Neural progenitor cell (in vitro differentiated cells): ENCODE measurements at regions not wholly inside any gene's neighbourhood (a gene's known extent, or its start where the extent isn't known, plus 50 kb on each side); places are given as distances from the start of the nearest gene placed in this dataset.

Experiments used
- DNase-seq: peaks from one replicate; pipeline ENCODE4 v3.0.0-alpha.2; 2016; ENCODE audit warnings: low spot score
- H2AFZ ChIP-seq: fragments of 200-600 bp; sonication (generic); replicated peaks from 2 replicates; pipeline ENCODE4 v1.6.1; 2016; ENCODE audit warnings: antibody characterized with exemption
- H3F3A ChIP-seq: fragments of 200-600 bp; sonication (generic); 2 replicates; pipeline ENCODE4 v1.6.1; 2016; ENCODE audit warnings: antibody characterized with exemption, low read depth
- H3K27ac ChIP-seq: fragments of 200-600 bp; sonication (generic); 2 replicates; pipeline ENCODE4 v1.5.1; 2016; ENCODE audit warnings: mild to moderate bottlenecking
- H3K27me3 ChIP-seq: fragments of 200-600 bp; sonication (generic); 2 replicates; pipeline ENCODE4 v1.6.1; 2016; ENCODE audit warnings: mild to moderate bottlenecking, moderate library complexity
- H3K36me3 ChIP-seq: fragments of 200-600 bp; sonication (generic); 2 replicates; pipeline ENCODE4 v1.5.1; 2016
- H3K4me1 ChIP-seq: fragments of 200-600 bp; sonication (generic); 2 replicates; pipeline ENCODE4 v1.6.1; 2016; ENCODE audit warnings: mixed run types
- H3K4me2 ChIP-seq: fragments of 200-600 bp; sonication (generic); 2 replicates; pipeline ENCODE4 v1.6.1; 2016
- H3K4me3 ChIP-seq: fragments of 200-600 bp; sonication (generic); 2 replicates; pipeline ENCODE4 v1.5.1; 2016
- H3K79me2 ChIP-seq: fragments of 200-600 bp; sonication (generic); 2 replicates; pipeline ENCODE4 v1.6.1; 2016; ENCODE audit warnings: low read depth
- H3K9ac ChIP-seq: fragments of 200-600 bp; sonication (generic); 2 replicates; pipeline ENCODE4 v1.6.1; 2016
- H3K9me3 ChIP-seq: fragments of 200-600 bp; sonication (generic); 2 replicates; pipeline ENCODE4 v1.5.1; 2016; ENCODE audit warnings: low read depth
- H4K20me1 ChIP-seq: fragments of 200-600 bp; sonication (generic); 2 replicates; pipeline ENCODE4 v1.6.1; 2016; ENCODE audit warnings: low read depth
- H3K27ac Mint-ChIP-seq: 3 replicates; pipeline ENCODE4 v1.8.0; 2021; ENCODE audit warnings: mixed read lengths
- H3K27me3 Mint-ChIP-seq: 2 replicates; pipeline ENCODE4 v1.8.0; 2022; ENCODE audit warnings: low read depth, mild to moderate bottlenecking, inconsistent platforms, moderate library complexity, mixed read lengths; ENCODE audit not compliant: insufficient read depth
- H3K36me3 Mint-ChIP-seq: 3 replicates; pipeline ENCODE4 v1.8.0; 2021; ENCODE audit warnings: mixed read lengths
- H3K4me1 Mint-ChIP-seq: 3 replicates; pipeline ENCODE4 v1.8.0; 2021; ENCODE audit warnings: mixed read lengths
- H3K4me3 Mint-ChIP-seq: 3 replicates; pipeline ENCODE4 v1.8.0; 2021; ENCODE audit warnings: mild to moderate bottlenecking, moderate library complexity, mixed read lengths
- H3K9me3 Mint-ChIP-seq: 3 replicates; pipeline ENCODE4 v1.8.0; 2020; ENCODE audit warnings: mixed read lengths
- EZH2 ChIP-seq: fragments of 200-600 bp; sonication (generic); IDR thresholded peaks from 2 replicates; pipeline ENCODE4 v1.6.1; 2017; ENCODE audit warnings: antibody characterized with exemption, mild to moderate bottlenecking, moderate library complexity
- EZH2phosphoT487 ChIP-seq: fragments of 200-600 bp; sonication (generic); IDR thresholded peaks from 2 replicates; pipeline ENCODE4 v1.6.1; 2017; ENCODE audit warnings: antibody characterized with exemption
- TF ChIP-seq, protein P1 (sequence below): fragments of 200-600 bp; sonication (generic); IDR thresholded peaks from 2 replicates; pipeline ENCODE4 v1.5.1; 2017; ENCODE audit warnings: antibody characterized with exemption, mild to moderate bottlenecking

DNA sequence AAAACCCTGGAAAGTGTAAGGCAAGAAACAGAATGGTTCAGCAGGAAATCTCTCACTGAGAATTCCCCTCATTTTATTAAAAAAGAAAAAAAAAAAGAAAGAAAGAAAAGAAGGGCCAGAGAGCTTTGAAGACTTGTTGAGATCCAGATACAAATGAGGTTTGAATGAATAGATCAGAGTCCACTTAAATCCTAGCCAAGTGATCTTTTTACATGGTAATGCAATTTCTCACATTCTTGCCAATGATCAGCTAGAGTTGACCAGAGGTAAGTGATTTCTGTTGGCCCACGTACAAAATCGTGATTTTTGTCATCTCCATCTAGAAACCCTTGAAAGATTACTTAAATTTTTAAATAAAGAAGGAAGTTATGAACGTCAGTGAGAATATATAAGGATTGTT lies 261.5 kb upstream of the PCSK5 start:
- no peaks in the 10 kb centered on the region for H3K4me1 Mint-ChIP-seq
- no peaks in the 10 kb centered on the region for H3K9me3 Mint-ChIP-seq
- no peak overlapping the region for H3K4me2 ChIP-seq
- H3K4me3 ChIP-seq: no peak overlapping the region
- peaks cover 6% of the 10 kb centered on the region for H3K4me1 ChIP-seq
- H3K36me3 ChIP-seq: no peaks in the 10 kb centered on the region
- no peaks in the 10 kb centered on the region for H3K36me3 Mint-ChIP-seq
- no peak for DNase-seq
- no peak overlapping the region for H3K27ac ChIP-seq
- no peaks in the 10 kb centered on the region for H3K27me3 Mint-ChIP-seq
- no peaks in the 10 kb centered on the region for H4K20me1 ChIP-seq
- TF ChIP-seq EZH2: no peak
- TF ChIP-seq, protein P1, sequence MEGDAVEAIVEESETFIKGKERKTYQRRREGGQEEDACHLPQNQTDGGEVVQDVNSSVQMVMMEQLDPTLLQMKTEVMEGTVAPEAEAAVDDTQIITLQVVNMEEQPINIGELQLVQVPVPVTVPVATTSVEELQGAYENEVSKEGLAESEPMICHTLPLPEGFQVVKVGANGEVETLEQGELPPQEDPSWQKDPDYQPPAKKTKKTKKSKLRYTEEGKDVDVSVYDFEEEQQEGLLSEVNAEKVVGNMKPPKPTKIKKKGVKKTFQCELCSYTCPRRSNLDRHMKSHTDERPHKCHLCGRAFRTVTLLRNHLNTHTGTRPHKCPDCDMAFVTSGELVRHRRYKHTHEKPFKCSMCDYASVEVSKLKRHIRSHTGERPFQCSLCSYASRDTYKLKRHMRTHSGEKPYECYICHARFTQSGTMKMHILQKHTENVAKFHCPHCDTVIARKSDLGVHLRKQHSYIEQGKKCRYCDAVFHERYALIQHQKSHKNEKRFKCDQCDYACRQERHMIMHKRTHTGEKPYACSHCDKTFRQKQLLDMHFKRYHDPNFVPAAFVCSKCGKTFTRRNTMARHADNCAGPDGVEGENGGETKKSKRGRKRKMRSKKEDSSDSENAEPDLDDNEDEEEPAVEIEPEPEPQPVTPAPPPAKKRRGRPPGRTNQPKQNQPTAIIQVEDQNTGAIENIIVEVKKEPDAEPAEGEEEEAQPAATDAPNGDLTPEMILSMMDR: no peak
- TF ChIP-seq EZH2phosphoT487: no peak
- H3K27ac Mint-ChIP-seq: no peak overlapping the region
- no peaks in the 10 kb centered on the region for H3K79me2 ChIP-seq
- no peak overlapping the region for H2AFZ ChIP-seq
- H3K9ac ChIP-seq: no peak overlapping the region
- H3K27me3 ChIP-seq: no peaks in the 10 kb centered on the region
- no peaks in the 10 kb centered on the region for H3K9me3 ChIP-seq
- H3F3A ChIP-seq: no peaks in the 10 kb centered on the region
- H3K4me3 Mint-ChIP-seq: no peak overlapping the region

DNA sequence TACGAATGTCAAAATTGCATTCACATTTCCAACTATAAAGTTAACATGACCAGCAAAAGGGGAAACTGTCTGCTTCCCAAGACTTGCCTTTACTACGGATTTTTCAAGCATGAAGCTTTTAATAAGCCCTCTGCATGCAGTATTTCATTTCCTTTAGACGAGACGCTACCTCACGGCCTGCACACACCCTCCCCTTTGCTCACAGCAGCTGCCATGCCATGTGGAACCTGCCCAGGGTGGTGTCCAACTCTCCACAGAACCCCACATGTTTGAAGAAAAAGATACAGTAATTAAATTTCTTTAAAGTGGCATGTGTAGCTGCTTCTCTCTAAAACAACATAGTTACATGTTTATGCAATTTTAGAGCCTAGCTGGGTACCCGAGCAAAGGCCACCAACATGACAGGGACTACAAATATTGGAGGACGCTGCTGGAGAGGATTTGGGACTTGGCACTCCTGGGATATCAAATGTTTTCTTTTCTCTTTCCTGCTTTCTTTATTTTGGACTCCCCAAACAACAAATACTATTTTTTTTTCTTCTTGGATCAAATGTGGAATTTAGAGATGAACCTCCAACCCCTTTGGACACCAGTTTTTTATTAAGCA lies 256.9 kb upstream of the PCSK5 start:
- TF ChIP-seq, protein P1: no peak
- TF ChIP-seq EZH2phosphoT487 (no peak), EZH2 (no peak)
- no peak for DNase-seq
- Histone ChIP-seq H3K79me2 (no peaks in the 10 kb centered on the region), H3K4me1 (peaks cover 6% of the 10 kb centered on the region), H3K27ac (no peak overlapping the region), H3K9ac (no peak overlapping the region), H3F3A (no peaks in the 10 kb centered on the region), H4K20me1 (no peaks in the 10 kb centered on the region), H3K9me3 (no peaks in the 10 kb centered on the region), H3K4me2 (no peak overlapping the region), H3K4me3 (no peak overlapping the region), H2AFZ (no peak overlapping the region), H3K36me3 (no peaks in the 10 kb centered on the region), H3K27me3 (no peaks in the 10 kb centered on the region)
- H3K9me3 Mint-ChIP-seq: no peaks in the 10 kb centered on the region
- H3K4me3 Mint-ChIP-seq: no peak overlapping the region
- H3K36me3 Mint-ChIP-seq: no peaks in the 10 kb centered on the region
- H3K4me1 Mint-ChIP-seq: no peaks in the 10 kb centered on the region
- no peak overlapping the region for H3K27ac Mint-ChIP-seq
- no peaks in the 10 kb centered on the region for H3K27me3 Mint-ChIP-seq

GRCh38 chr9:75636427-75637045 lies 253.9 kb upstream of the PCSK5 start:
- Mint-ChIP-seq H3K9me3 (no peaks in the 10 kb centered on the region), H3K27me3 (no peaks in the 10 kb centered on the region), H3K4me1 (no peaks in the 10 kb centered on the region), H3K27ac (no peak overlapping the region), H3K4me3 (no peak overlapping the region), H3K36me3 (no peaks in the 10 kb centered on the region)
- Histone ChIP-seq H3K4me1 (no peaks in the 10 kb centered on the region), H3K79me2 (no peaks in the 10 kb centered on the region), H3F3A (no peaks in the 10 kb centered on the region), H3K27ac (no peak overlapping the region), H3K4me3 (no peak overlapping the region), H3K9me3 (no peaks in the 10 kb centered on the region), H3K9ac (no peak overlapping the region), H4K20me1 (no peaks in the 10 kb centered on the region), H3K4me2 (no peak overlapping the region), H3K27me3 (no peaks in the 10 kb centered on the region), H2AFZ (no peak overlapping the region), H3K36me3 (no peaks in the 10 kb centered on the region)
- TF ChIP-seq EZH2phosphoT487: no peak
- TF ChIP-seq, protein P1: no peak
- no peak for TF ChIP-seq EZH2
- no peak for DNase-seq
